K562 (cell line): ENCODE measurements at regions not wholly inside any gene's neighbourhood (a gene's known extent, or its start where the extent isn't known, plus 50 kb on each side); places are given as distances from the start of the nearest gene placed in this dataset.

Experiments
- ATAC-seq: fragments of 200-7000 bp; cut with Tn5 transposase; 3 replicates; pipeline ENCODE4 v1.9.1; 2020; ENCODE audit warnings: moderate library complexity
- BruUV-seq: library from RNA; stranded (reverse); fragments of 400-500 nt; replicated peaks from 2 replicates; lab custom pipeline; 2021; lab: Mats Ljungman, UMichigan
- CTCF ChIA-PET: fragments of 300-600 bp; formaldehyde crosslinking; extraction: SDS; loops from one replicate; lab custom pipeline; 2021; ENCODE audit warnings: low intra/inter-chr PET ratio; lab: Yijun Ruan, JAX
- POLR2A ChIA-PET: fragments of 300-600, 350-650 bp; sonication (Branson Sonifier 250); formaldehyde crosslinking; extraction: SDS; loops from one replicate; lab custom pipeline; 2021; ENCODE audit warnings: antibody characterized with exemption, inconsistent platforms; lab: Yijun Ruan, JAX
- DNase-seq, 4 experiments: peaks; one replicate each; pipeline versions ENCODE4 v3.0.0 to v3.0.0-alpha.2; 2011 to 2018; ENCODE audit warnings: low spot score in 3 of 4, mixed read lengths in 3 of 4; ENCODE audit errors: extremely low read depth in 1 of 4
- FAIRE-seq: peaks from 2 replicates; lab custom pipeline; 2011; peaks lifted over from hg19 to GRCh38; lab: Jason Lieb, UNC
- H2AFZ ChIP-seq: 2 replicates; pipeline ENCODE4 v1.6.0; 2011; ENCODE audit warnings: low read depth, low read length, control low read depth, inconsistent platforms
- H3K27ac ChIP-seq: fragments of 200-600 bp; 3 replicates; pipeline ENCODE4 v1.8.0; 2011; ENCODE audit warnings: low read depth, mild to moderate bottlenecking, control low read depth, inconsistent platforms, low read length, moderate library complexity, mixed read lengths; ENCODE audit errors: extremely low read depth
- H3K27me3 ChIP-seq, 2 experiments: fragments of 300-600 bp in 1 of 2; 2 replicates in 1 of 2; 3 replicates in 1 of 2; pipeline versions ENCODE4 v1.6.0 to v1.8.0; 2011; ENCODE audit warnings: inconsistent platforms in 2 of 2, low read length in 2 of 2, mild to moderate bottlenecking in 1 of 2, mixed read lengths in 1 of 2, moderate library complexity in 1 of 2; ENCODE audit not compliant: control insufficient read depth in 2 of 2, insufficient read depth in 2 of 2
- H3K36me3 ChIP-seq: fragments of 300-600 bp; 3 replicates; pipeline ENCODE4 v1.8.0; 2011; ENCODE audit warnings: mild to moderate bottlenecking, low read length, inconsistent platforms; ENCODE audit not compliant: control insufficient read depth, insufficient read depth
- H3K4me1 ChIP-seq, 2 experiments: fragments of 200-600 bp in 1 of 2; replicated peaks in 1 of 2; 2 replicates in 1 of 2; 3 replicates in 1 of 2; pipeline versions ENCODE4 v1.5.1 to v1.8.0; 2011; ENCODE audit warnings: inconsistent platforms in 2 of 2, low read length in 2 of 2, mild to moderate bottlenecking in 1 of 2, mixed read lengths in 1 of 2, moderate library complexity in 1 of 2; ENCODE audit not compliant: control insufficient read depth in 2 of 2, insufficient read depth in 2 of 2
- H3K4me2 ChIP-seq: 2 replicates; pipeline ENCODE4 v1.6.1; 2011; ENCODE audit warnings: low read length, control low read depth, inconsistent platforms, mixed read lengths; ENCODE audit not compliant: insufficient read depth
- H3K4me3 ChIP-seq: fragments of 200-600 bp; sonication (generic), shearing (Covaris generic); 2 replicates; pipeline ENCODE4 v1.5.1; 2016; ENCODE audit warnings: control low read depth, inconsistent platforms
- H3K79me2 ChIP-seq: fragments of 200-600 bp; 3 replicates; pipeline ENCODE4 v1.8.0; 2011; ENCODE audit warnings: low read length, inconsistent platforms; ENCODE audit not compliant: control insufficient read depth, insufficient read depth
- H3K9ac ChIP-seq, 2 experiments: 2 replicates each; pipeline versions ENCODE4 v1.6.0 to v1.6.1; 2011; ENCODE audit warnings: low read depth in 2 of 2, low read length in 2 of 2, control low read depth in 1 of 2, inconsistent platforms in 1 of 2, mild to moderate bottlenecking in 1 of 2, mixed read lengths in 1 of 2; ENCODE audit not compliant: insufficient read depth in 1 of 2
- H3K9me1 ChIP-seq: one replicate; pipeline ENCODE4 v1.6.0; 2011; ENCODE audit warnings: inconsistent platforms, mild to moderate bottlenecking, low read length, moderate library complexity; ENCODE audit not compliant: control insufficient read depth, insufficient read depth
- H3K9me3 ChIP-seq: replicated peaks from 2 replicates; pipeline ENCODE4 v1.5.1; 2011; ENCODE audit warnings: low read depth, low read length, inconsistent platforms; ENCODE audit not compliant: control insufficient read depth, insufficient read depth
- H4K20me1 ChIP-seq: replicated peaks from 2 replicates; pipeline ENCODE4 v1.6.1; 2011; ENCODE audit warnings: low read length, inconsistent platforms, mixed read lengths; ENCODE audit not compliant: control insufficient read depth, insufficient read depth
- BRF1 ChIP-seq: IDR thresholded peaks from 3 replicates; pipeline ENCODE4 v1.6.1; 2011; ENCODE audit warnings: borderline replicate concordance, mild to moderate bottlenecking; ENCODE audit not compliant: insufficient read length; ENCODE audit errors: extremely low read depth
- TAL1 ChIP-seq: fragments of 450-650 bp; IDR thresholded peaks from 2 replicates; pipeline ENCODE4 v1.6.1; 2016; ENCODE audit warnings: mild to moderate bottlenecking
- ZFP36 ChIP-seq: fragments of 150-350 bp; IDR thresholded peaks from 2 replicates; pipeline ENCODE4 v1.6.1; 2018; ENCODE audit warnings: low read length, low read depth; ENCODE audit not compliant: partially characterized antibody
- ZNF143 ChIP-seq: sonication (generic); formaldehyde crosslinking; IDR thresholded peaks from 2 replicates; pipeline ENCODE4 v1.9.0; 2022; ENCODE audit warnings: mild to moderate bottlenecking, missing genetic modification reagents
- WGBS: fragments of 100-300 bp; shearing (Covaris generic); methylation state at CpG from one replicate; pipeline ENCODE4 v1.1.6; 2016; ENCODE audit warnings: low coverage, mixed read lengths; ENCODE audit not compliant: insufficient coverage; ENCODE audit errors: missing lambda C conversion rate; 5-methylcytosine and 5-hydroxymethylcytosine counted together
- in situ Hi-C: fragments of 300-500 bp; cut with MboI; formaldehyde crosslinking; loops from 4 replicates; pipeline ENCODE4 v1.15.0; 2018; ENCODE audit warnings: inconsistent platforms, mixed read lengths
- intact Hi-C: fragments of 100-400 bp; cut with micrococcal nuclease; formaldehyde crosslinking; loops from 2 replicates; pipeline ENCODE4 v1.14.2; 2022
- TF ChIP-seq, protein P1 (sequence below), 2 experiments: fragments of 450-650 bp; formaldehyde crosslinking in 1 of 2; IDR thresholded peaks; 2 replicates each; pipeline versions ENCODE4 v1.4.0 to v1.6.1; 2014 to 2020; ENCODE audit warnings: mild to moderate bottlenecking in 2 of 2, borderline replicate concordance in 1 of 2, low read depth in 1 of 2
- TF ChIP-seq, protein P2 (sequence below), 3 experiments: IDR thresholded peaks in 2 of 3; conservative IDR thresholded peaks in 1 of 3; 2 replicates each; pipeline ENCODE4 v1.5.1; 2011 to 2012; ENCODE audit warnings: low read length in 3 of 3, mild to moderate bottlenecking in 3 of 3, control low read depth in 2 of 3, improper control_type of control experiment in 1 of 3, inconsistent platforms in 1 of 3, low read depth in 1 of 3, mixed read lengths in 1 of 3, moderate library complexity in 1 of 3; ENCODE audit not compliant: insufficient read depth in 2 of 3
- TF ChIP-seq, protein P3 (sequence below): sonication (generic); formaldehyde crosslinking; IDR thresholded peaks from 2 replicates; pipeline ENCODE4 v1.8.0; 2022; ENCODE audit warnings: mild to moderate bottlenecking, missing genetic modification reagents
- TF ChIP-seq, protein P4 (sequence below): fragments of 450-650 bp; formaldehyde crosslinking; IDR thresholded peaks from 2 replicates; pipeline ENCODE4 v1.4.0; 2022; ENCODE audit warnings: mild to moderate bottlenecking, moderate library complexity

DNA sequence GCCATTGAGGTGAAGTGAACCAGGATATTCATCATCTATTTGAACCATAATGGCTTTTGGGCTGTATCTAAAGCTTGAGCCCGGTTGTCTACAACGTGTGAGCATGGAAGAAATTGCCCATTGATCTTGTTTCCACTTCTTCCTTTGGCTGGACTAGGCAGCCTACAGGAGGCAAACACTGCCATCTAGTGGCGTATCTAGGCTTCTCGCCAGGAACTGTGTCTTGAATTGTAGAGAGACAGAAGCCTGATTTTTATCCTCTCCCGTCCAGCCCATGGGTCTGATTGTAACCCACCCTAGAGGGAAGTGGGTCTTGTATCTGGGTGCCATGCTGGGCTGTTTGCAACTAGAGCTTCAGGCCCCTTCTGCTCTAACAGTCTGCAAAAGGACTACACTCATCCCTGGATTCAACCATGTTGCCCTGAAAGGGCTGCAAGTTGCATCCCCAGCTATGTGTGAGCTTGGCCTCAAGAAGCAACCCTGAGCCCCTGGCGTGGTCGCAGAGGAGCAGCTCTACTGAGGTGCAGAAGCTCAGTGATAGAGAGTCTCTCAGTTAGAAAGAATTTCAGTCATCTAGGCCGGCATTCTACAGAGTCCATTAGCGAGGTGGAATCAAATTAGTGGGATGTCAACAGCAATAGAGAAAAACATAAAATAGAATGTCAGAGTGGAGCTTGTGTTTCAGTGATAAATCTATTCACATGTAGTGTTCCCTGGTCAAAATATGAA lies 170.2 kb upstream of the UMPS start:
- H3K27ac ChIP-seq: no peak overlapping the region
- intact Hi-C loops (loop anchor here (5.0 kb wide), 1 partner anchor 543 kb away; no protein-coding TSS in a partner anchor), in situ Hi-C loops (loop anchor here (5.0 kb wide), 1 partner anchor 127 kb away; no protein-coding TSS in a partner anchor)
- peaks cover 0 to 5% of the 10 kb centered on the region in 2 experiments; a peak in 3 of 5 replicates for H3K4me1 ChIP-seq
- ChIA-PET POLR2A (interaction anchor here (0.5 kb wide), 1 partner anchor 173 kb away, joined by 3 read pairs; no protein-coding TSS in a partner anchor), CTCF (interaction anchor here (0.8 to 2.5 kb wide), 3 partner anchors 63 to 208 kb away, joined by 4 to 10 read pairs (median 9); no protein-coding TSS in a partner anchor)
- H3K9me1 ChIP-seq: no peaks in the 10 kb centered on the region
- peaks cover 0 to 9% of the 10 kb centered on the region in 2 experiments; a peak in 1 of 5 replicates for H3K27me3 ChIP-seq
- ATAC-seq (peak; percentile 91), FAIRE-seq (peak; percentile 94), DNase-seq (peak; percentile 62 to 77 (median 66))
- H3K9ac ChIP-seq: no peak overlapping the region
- H2AFZ ChIP-seq: no peak overlapping the region
- BruUV-seq: no TSS peak
- H3K4me2 ChIP-seq: no peak overlapping the region
- H4K20me1 ChIP-seq: no peaks in the 10 kb centered on the region
- no peaks in the 10 kb centered on the region for H3K79me2 ChIP-seq
- no peaks in the 10 kb centered on the region for H3K9me3 ChIP-seq
- no peaks in the 10 kb centered on the region for H3K36me3 ChIP-seq
- WGBS: 2% methylated on average over 9 of the region's 9 CpGs
- H3K4me3 ChIP-seq: no peak overlapping the region
- no peak for TF ChIP-seq BRF1
- TF ChIP-seq, protein P1, sequence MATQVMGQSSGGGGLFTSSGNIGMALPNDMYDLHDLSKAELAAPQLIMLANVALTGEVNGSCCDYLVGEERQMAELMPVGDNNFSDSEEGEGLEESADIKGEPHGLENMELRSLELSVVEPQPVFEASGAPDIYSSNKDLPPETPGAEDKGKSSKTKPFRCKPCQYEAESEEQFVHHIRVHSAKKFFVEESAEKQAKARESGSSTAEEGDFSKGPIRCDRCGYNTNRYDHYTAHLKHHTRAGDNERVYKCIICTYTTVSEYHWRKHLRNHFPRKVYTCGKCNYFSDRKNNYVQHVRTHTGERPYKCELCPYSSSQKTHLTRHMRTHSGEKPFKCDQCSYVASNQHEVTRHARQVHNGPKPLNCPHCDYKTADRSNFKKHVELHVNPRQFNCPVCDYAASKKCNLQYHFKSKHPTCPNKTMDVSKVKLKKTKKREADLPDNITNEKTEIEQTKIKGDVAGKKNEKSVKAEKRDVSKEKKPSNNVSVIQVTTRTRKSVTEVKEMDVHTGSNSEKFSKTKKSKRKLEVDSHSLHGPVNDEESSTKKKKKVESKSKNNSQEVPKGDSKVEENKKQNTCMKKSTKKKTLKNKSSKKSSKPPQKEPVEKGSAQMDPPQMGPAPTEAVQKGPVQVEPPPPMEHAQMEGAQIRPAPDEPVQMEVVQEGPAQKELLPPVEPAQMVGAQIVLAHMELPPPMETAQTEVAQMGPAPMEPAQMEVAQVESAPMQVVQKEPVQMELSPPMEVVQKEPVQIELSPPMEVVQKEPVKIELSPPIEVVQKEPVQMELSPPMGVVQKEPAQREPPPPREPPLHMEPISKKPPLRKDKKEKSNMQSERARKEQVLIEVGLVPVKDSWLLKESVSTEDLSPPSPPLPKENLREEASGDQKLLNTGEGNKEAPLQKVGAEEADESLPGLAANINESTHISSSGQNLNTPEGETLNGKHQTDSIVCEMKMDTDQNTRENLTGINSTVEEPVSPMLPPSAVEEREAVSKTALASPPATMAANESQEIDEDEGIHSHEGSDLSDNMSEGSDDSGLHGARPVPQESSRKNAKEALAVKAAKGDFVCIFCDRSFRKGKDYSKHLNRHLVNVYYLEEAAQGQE (IDR thresholded peaks at IDR 0.05; ENCODE audit: borderline replicate concordance): peak; percentile 15; the same call in 1 of the 2 replicates
- TF ChIP-seq, protein P1 (CRISPR knock-in tag; IDR thresholded peaks at IDR 0.05; ENCODE audit: low read depth): no peak
- TF ChIP-seq, protein P2, sequence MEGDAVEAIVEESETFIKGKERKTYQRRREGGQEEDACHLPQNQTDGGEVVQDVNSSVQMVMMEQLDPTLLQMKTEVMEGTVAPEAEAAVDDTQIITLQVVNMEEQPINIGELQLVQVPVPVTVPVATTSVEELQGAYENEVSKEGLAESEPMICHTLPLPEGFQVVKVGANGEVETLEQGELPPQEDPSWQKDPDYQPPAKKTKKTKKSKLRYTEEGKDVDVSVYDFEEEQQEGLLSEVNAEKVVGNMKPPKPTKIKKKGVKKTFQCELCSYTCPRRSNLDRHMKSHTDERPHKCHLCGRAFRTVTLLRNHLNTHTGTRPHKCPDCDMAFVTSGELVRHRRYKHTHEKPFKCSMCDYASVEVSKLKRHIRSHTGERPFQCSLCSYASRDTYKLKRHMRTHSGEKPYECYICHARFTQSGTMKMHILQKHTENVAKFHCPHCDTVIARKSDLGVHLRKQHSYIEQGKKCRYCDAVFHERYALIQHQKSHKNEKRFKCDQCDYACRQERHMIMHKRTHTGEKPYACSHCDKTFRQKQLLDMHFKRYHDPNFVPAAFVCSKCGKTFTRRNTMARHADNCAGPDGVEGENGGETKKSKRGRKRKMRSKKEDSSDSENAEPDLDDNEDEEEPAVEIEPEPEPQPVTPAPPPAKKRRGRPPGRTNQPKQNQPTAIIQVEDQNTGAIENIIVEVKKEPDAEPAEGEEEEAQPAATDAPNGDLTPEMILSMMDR (IDR thresholded peaks at IDR 0.05 in 2 of 3, conservative IDR thresholded peaks at IDR 0.05 in 1 of 3; ENCODE audit: insufficient read depth in 2 of 3, low read depth in 1 of 3, low read length in 3 of 3): peak; percentile 73 to 79 (median 77)
- TF ChIP-seq TAL1: no peak
- TF ChIP-seq, protein P3, sequence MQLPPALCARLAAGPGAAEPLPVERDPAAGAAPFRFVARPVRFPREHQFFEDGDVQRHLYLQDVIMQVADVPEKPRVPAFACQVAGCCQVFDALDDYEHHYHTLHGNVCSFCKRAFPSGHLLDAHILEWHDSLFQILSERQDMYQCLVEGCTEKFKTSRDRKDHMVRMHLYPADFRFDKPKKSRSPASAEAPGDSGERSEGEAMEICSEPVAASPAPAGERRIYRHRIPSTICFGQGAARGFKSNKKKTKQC (CRISPR knock-in tag): no peak
- TF ChIP-seq ZNF143 (CRISPR knock-in tag): no peak
- TF ChIP-seq, protein P4, sequence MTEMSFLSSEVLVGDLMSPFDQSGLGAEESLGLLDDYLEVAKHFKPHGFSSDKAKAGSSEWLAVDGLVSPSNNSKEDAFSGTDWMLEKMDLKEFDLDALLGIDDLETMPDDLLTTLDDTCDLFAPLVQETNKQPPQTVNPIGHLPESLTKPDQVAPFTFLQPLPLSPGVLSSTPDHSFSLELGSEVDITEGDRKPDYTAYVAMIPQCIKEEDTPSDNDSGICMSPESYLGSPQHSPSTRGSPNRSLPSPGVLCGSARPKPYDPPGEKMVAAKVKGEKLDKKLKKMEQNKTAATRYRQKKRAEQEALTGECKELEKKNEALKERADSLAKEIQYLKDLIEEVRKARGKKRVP (CRISPR knock-in tag): no peak
- TF ChIP-seq ZFP36: no peak
